Activated naive CD8-positive, alpha-beta T cell treated with anti-CD3 and anti-CD28 coated beads for 36 hours (primary cell): ENCODE measurements at regions not wholly inside any gene's neighbourhood (a gene's known extent, or its start where the extent isn't known, plus 50 kb on each side); places are given as distances from the start of the nearest gene placed in this dataset.

ENCODE experiments used
- DNase-seq: peaks from one replicate; pipeline ENCODE4 v3.0.0; 2021
- H3K27ac Mint-ChIP-seq: one replicate; pipeline ENCODE4 v1.8.0; 2022; ENCODE audit warnings: mild to moderate bottlenecking, moderate library complexity, mixed read lengths
- H3K27me3 Mint-ChIP-seq: one replicate; pipeline ENCODE4 v1.8.0; 2022; ENCODE audit warnings: mild to moderate bottlenecking, mixed read lengths
- H3K36me3 Mint-ChIP-seq: one replicate; pipeline ENCODE4 v1.8.0; 2021; ENCODE audit warnings: mild to moderate bottlenecking, mixed read lengths
- H3K4me1 Mint-ChIP-seq: one replicate; pipeline ENCODE4 v1.8.0; 2021; ENCODE audit warnings: mixed read lengths
- H3K4me3 Mint-ChIP-seq: one replicate; pipeline ENCODE4 v1.8.0; 2022; ENCODE audit warnings: mild to moderate bottlenecking, moderate library complexity, mixed read lengths
- H3K9me3 Mint-ChIP-seq: one replicate; pipeline ENCODE4 v1.8.0; 2022; ENCODE audit warnings: mixed read lengths

GRCh38 chr6:71406865-71407860, 118.6 kb downstream of the OGFRL1 start:
- Mint-ChIP-seq H3K9me3 (no peaks in the 10 kb centered on the region), H3K36me3 (no peaks in the 10 kb centered on the region), H3K27ac (no peak overlapping the region), H3K4me1 (peaks cover 4% of the 10 kb centered on the region), H3K4me3 (no peak overlapping the region), H3K27me3 (peaks cover 22% of the 10 kb centered on the region)
- DNase-seq: no peak

GRCh38 chr6:71408787-71409723, 120.4 kb downstream of the OGFRL1 start:
- peaks cover 22% of the 10 kb centered on the region for H3K27me3 Mint-ChIP-seq
- no peaks in the 10 kb centered on the region for H3K36me3 Mint-ChIP-seq
- H3K27ac Mint-ChIP-seq: no peak overlapping the region
- H3K4me1 Mint-ChIP-seq: peaks cover 4% of the 10 kb centered on the region
- H3K4me3 Mint-ChIP-seq: no peak overlapping the region
- DNase-seq: no peak
- H3K9me3 Mint-ChIP-seq: no peaks in the 10 kb centered on the region

DNA sequence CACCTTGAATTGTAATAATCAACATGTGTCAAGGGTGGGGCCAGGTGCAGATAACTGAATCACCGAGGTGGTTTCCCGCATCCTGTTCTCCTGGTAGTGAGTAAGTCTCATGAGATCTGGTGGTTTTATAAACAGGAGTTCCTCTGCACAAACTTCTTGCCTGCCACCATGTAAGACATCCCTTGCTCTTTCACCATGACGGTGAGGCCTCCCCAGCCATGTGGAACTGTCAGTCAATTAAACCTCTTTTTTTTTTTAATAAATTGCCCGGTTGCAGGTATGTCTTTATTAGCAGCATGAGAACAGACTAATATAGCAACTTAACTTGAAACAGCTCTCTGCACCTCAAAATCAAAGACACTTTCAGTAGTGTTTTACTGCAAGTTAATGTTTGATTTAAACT, 121.6 kb downstream of the OGFRL1 start:
- H3K9me3 Mint-ChIP-seq: no peaks in the 10 kb centered on the region
- peak; percentile 3 for DNase-seq
- peaks cover 4% of the 10 kb centered on the region for H3K4me1 Mint-ChIP-seq
- H3K4me3 Mint-ChIP-seq: no peak overlapping the region
- no peak overlapping the region for H3K27ac Mint-ChIP-seq
- no peaks in the 10 kb centered on the region for H3K36me3 Mint-ChIP-seq
- peaks cover 22% of the 10 kb centered on the region for H3K27me3 Mint-ChIP-seq

GRCh38 chr6:71410681-71411080, 122.1 kb downstream of the OGFRL1 start:
- Mint-ChIP-seq H3K27me3 (peaks cover 27% of the 10 kb centered on the region), H3K36me3 (no peaks in the 10 kb centered on the region), H3K4me1 (peaks cover 4% of the 10 kb centered on the region)

GRCh38 chr6:71411882-71412281, 123.3 kb downstream of the OGFRL1 start:
- Mint-ChIP-seq H3K4me1 (peaks cover 4% of the 10 kb centered on the region), H3K9me3 (no peaks in the 10 kb centered on the region)

More at GRCh38 chr6:71410681-71411080, 122.1 kb downstream of the OGFRL1 start:
- Mint-ChIP-seq H3K27ac (no peak overlapping the region), H3K9me3 (no peaks in the 10 kb centered on the region), H3K4me3 (no peak overlapping the region)
- DNase-seq: no peak

GRCh38 chr6:71412559-71413140, 124.0 kb downstream of the OGFRL1 start:
- peaks cover 21% of the 10 kb centered on the region for H3K27me3 Mint-ChIP-seq
- no peaks in the 10 kb centered on the region for H3K36me3 Mint-ChIP-seq
- peaks cover 4% of the 10 kb centered on the region for H3K4me1 Mint-ChIP-seq

More at GRCh38 chr6:71411882-71412281, 123.3 kb downstream of the OGFRL1 start:
- Mint-ChIP-seq H3K27me3 (peaks cover 23% of the 10 kb centered on the region), H3K27ac (no peak overlapping the region), H3K36me3 (no peaks in the 10 kb centered on the region), H3K4me3 (no peak overlapping the region)
- DNase-seq: no peak

GRCh38 chr6:71414486-71414885, 125.9 kb downstream of the OGFRL1 start:
- H3K4me3 Mint-ChIP-seq: no peak overlapping the region
- H3K4me1 Mint-ChIP-seq: peaks cover 2% of the 10 kb centered on the region
- DNase-seq: no peak
- no peaks in the 10 kb centered on the region for H3K9me3 Mint-ChIP-seq
- H3K27me3 Mint-ChIP-seq: peaks cover 39% of the 10 kb centered on the region
- no peaks in the 10 kb centered on the region for H3K36me3 Mint-ChIP-seq
- no peak overlapping the region for H3K27ac Mint-ChIP-seq

More at GRCh38 chr6:71412559-71413140, 124.0 kb downstream of the OGFRL1 start:
- H3K27ac Mint-ChIP-seq: no peak overlapping the region
- no peaks in the 10 kb centered on the region for H3K9me3 Mint-ChIP-seq
- H3K4me3 Mint-ChIP-seq: no peak overlapping the region
- no peak for DNase-seq

- DNase-seq: no peak
- Mint-ChIP-seq H3K9me3 (no peaks in the 10 kb centered on the region), H3K36me3 (no peaks in the 10 kb centered on the region), H3K4me3 (peak overlapping the region; percentile 43), H3K27ac (no peak overlapping the region), H3K27me3 (peaks cover 72% of the 10 kb centered on the region), H3K4me1 (peaks cover 2% of the 10 kb centered on the region)
These were observed 130.8 kb downstream of the OGFRL1 start for GRCh38 chr6:71419217-71420094.

DNA sequence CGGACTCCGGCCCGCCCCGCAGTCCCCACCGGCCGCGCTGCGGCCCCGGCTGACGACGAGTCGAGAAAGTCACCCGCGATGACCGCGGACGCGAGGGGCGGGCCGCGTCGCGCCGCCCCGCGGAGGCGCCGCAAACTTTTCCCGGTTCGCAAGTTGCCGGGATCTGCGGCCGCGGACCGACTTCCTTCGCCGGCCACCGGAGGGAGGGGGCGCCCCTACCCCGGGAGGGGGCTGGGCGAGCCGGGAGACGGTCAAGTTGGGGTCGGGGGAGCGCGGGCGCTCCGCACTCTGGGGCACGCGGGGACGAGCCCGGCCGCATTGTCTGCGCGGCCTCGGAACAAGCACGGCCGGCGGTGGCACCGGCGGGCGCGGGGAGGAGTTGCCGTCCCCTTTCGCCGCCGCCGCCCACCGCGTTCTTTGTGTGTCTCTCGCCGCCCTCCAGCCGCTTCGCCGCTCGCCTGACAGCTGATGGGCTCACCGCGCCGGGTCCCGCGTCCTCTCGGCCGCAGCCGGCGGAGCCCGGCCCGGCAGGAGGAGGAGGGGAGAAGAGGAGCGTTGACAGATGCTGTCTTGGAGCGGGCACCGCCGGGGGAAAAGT, 131.6 kb downstream of the OGFRL1 start:
- peaks cover 2% of the 10 kb centered on the region for H3K4me1 Mint-ChIP-seq
- peak overlapping the region; percentile 62 for H3K4me3 Mint-ChIP-seq
- DNase-seq: peak; percentile 8
- H3K27ac Mint-ChIP-seq: no peak overlapping the region
- H3K9me3 Mint-ChIP-seq: no peaks in the 10 kb centered on the region
- H3K36me3 Mint-ChIP-seq: no peaks in the 10 kb centered on the region
- H3K27me3 Mint-ChIP-seq: peaks cover 76% of the 10 kb centered on the region

DNA sequence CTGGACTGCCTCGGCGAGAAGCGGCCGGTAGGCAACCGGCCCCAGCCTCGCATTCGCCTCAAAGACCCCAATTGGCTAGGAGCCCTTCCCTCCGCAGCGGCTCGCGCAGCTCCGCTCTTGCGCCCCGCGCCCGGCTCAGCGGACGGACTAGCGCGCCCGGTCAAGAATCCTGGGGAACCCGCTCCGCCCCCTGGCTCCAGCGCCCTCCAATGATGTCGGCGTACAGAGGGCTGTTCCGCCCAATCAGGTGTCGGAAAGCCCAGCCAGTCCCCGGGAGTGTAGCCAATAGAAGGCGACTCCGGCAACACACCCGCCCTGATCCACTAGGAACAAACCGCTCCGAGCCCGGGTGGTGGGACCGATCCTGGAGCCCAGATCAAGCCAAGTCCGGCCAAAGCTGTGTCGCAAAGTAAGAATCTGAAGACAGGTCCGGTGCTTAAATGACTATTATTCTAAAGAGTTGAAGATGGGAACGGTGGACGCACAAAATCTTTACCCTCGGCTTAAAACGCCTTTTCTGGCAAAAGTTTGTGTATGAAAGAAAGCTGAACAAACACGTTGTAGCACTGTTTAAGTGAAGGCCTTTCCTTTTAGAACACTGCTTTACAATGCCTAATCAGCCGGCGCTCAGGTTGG, 132.2 kb downstream of the OGFRL1 start:
- Mint-ChIP-seq H3K36me3 (no peaks in the 10 kb centered on the region), H3K27me3 (peaks cover 78% of the 10 kb centered on the region), H3K4me3 (peak overlapping the region; percentile 62), H3K9me3 (no peaks in the 10 kb centered on the region), H3K27ac (no peak overlapping the region), H3K4me1 (peaks cover 2% of the 10 kb centered on the region)
- peak; percentile 40 for DNase-seq

- Mint-ChIP-seq H3K27me3 (peaks cover 78% of the 10 kb centered on the region), H3K9me3 (no peaks in the 10 kb centered on the region), H3K27ac (no peak overlapping the region), H3K4me1 (peaks cover 2% of the 10 kb centered on the region), H3K4me3 (no peak overlapping the region), H3K36me3 (no peaks in the 10 kb centered on the region)
- DNase-seq: no peak
These were observed 133.0 kb downstream of the OGFRL1 start for GRCh38 chr6:71421611-71422010.

DNA sequence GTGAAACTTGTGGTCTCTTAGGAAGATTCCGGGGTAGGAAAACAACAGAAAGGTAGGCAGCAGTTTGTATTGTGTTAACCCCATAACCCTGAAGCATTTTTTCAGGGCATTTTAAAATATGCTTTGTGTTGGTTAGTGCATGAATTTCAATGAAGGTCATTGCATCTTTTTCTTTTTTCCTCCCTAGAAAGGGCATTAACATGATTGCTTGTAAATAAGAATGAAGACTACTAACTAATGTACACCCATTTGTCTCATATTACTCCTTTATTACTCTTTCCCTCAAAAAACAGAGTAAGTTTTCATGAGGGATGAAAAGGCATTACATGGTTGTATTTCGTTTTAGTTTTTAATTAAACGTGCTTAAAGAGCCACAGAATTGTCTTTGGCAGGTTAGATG, 141.4 kb downstream of the OGFRL1 start:
- H3K4me1 Mint-ChIP-seq: no peaks in the 10 kb centered on the region
- no peak for DNase-seq
- no peaks in the 10 kb centered on the region for H3K9me3 Mint-ChIP-seq
- peaks cover 35% of the 10 kb centered on the region for H3K27me3 Mint-ChIP-seq
- H3K36me3 Mint-ChIP-seq: no peaks in the 10 kb centered on the region
- no peak overlapping the region for H3K4me3 Mint-ChIP-seq
- no peak overlapping the region for H3K27ac Mint-ChIP-seq

DNA sequence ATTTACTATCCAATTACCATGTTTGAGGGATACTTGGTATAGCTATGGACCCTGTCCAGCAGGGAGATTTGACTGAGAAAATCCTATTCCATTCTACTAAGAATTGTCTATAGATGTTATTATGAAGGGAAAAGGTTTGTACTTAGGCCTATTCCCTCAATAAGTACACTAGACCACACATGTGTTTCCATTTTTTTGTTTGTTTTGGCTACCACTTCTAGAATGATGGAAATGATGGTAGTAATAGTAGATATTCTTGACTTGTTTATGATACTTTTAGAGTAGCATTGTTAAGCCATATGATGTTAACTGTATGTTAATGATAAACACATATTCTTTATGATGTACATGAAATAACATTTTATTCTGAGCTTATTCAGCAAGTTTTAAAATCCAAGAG, 144.8 kb downstream of the OGFRL1 start:
- Mint-ChIP-seq H3K4me1 (no peaks in the 10 kb centered on the region), H3K4me3 (no peak overlapping the region), H3K9me3 (no peaks in the 10 kb centered on the region), H3K36me3 (no peaks in the 10 kb centered on the region), H3K27me3 (peaks cover 23% of the 10 kb centered on the region), H3K27ac (no peak overlapping the region)
- no peak for DNase-seq
